ENCODE measurements at regions not wholly inside any gene's neighbourhood (a gene's known extent, or its start where the extent isn't known, plus 50 kb on each side); places are given as distances from the start of the nearest gene placed in this dataset.

GRCh38 chr2:128835974-128836373, 517.3 kb upstream of the HS6ST1 start:
- Histone ChIP-seq H3K4me3 (no peak overlapping the region), H3K27me3 (no peaks in the 10 kb centered on the region), H3K9me3 (no peaks in the 10 kb centered on the region), H3K4me1 (no peaks in the 10 kb centered on the region), H3K36me3 (no peaks in the 10 kb centered on the region), H3K27ac (no peak overlapping the region)
- TF ChIP-seq CTCF (IDR thresholded peaks at IDR 0.05) = no peak
- intact Hi-C loops (cut with DNase I) = no loop called here
- DNase-seq (ENCODE audit: low spot score in 2 of 2) = no peak

- no peaks in the 10 kb centered on the region for H3K4me1 ChIP-seq
- intact Hi-C loops (cut with DNase I) = no loop called here
These were observed 518.0 kb upstream of the HS6ST1 start for GRCh38 chr2:128836559-128837100.

GRCh38 chr2:128838244-128838643, 519.6 kb upstream of the HS6ST1 start:
- Histone ChIP-seq H3K4me1 (no peaks in the 10 kb centered on the region), H3K4me3 (no peak overlapping the region), H3K36me3 (no peaks in the 10 kb centered on the region), H3K27ac (no peak overlapping the region), H3K27me3 (no peaks in the 10 kb centered on the region), H3K9me3 (no peaks in the 10 kb centered on the region)
- intact Hi-C loops (cut with DNase I) = no loop called here
- no peak for DNase-seq (ENCODE audit: low spot score in 2 of 2)
- no peak for TF ChIP-seq CTCF (IDR thresholded peaks at IDR 0.05)

More at GRCh38 chr2:128836559-128837100, 518.0 kb upstream of the HS6ST1 start:
- DNase-seq (ENCODE audit: low spot score in 2 of 2) = no peak
- no peak overlapping the region for H3K4me3 ChIP-seq
- no peaks in the 10 kb centered on the region for H3K27me3 ChIP-seq
- H3K9me3 ChIP-seq = no peaks in the 10 kb centered on the region
- TF ChIP-seq CTCF (IDR thresholded peaks at IDR 0.05) = no peak
- no peak overlapping the region for H3K27ac ChIP-seq
- H3K36me3 ChIP-seq = no peaks in the 10 kb centered on the region

GRCh38 chr2:128841803-128842202, 523.1 kb upstream of the HS6ST1 start:
- no peak for TF ChIP-seq CTCF (IDR thresholded peaks at IDR 0.05)
- intact Hi-C loops (cut with DNase I) = no loop called here
- no peaks in the 10 kb centered on the region for H3K4me1 ChIP-seq
- H3K4me3 ChIP-seq = no peak overlapping the region
- no peaks in the 10 kb centered on the region for H3K36me3 ChIP-seq
- no peak for DNase-seq (ENCODE audit: low spot score in 2 of 2)
- no peak overlapping the region for H3K27ac ChIP-seq
- no peaks in the 10 kb centered on the region for H3K9me3 ChIP-seq
- no peaks in the 10 kb centered on the region for H3K27me3 ChIP-seq

- no peaks in the 10 kb centered on the region for H3K36me3 ChIP-seq
- intact Hi-C loops (cut with DNase I) = no loop called here
- TF ChIP-seq CTCF (IDR thresholded peaks at IDR 0.05) = no peak
- no peak overlapping the region for H3K4me3 ChIP-seq
- H3K27me3 ChIP-seq = no peaks in the 10 kb centered on the region
- no peak overlapping the region for H3K27ac ChIP-seq
- no peaks in the 10 kb centered on the region for H3K9me3 ChIP-seq
- no peaks in the 10 kb centered on the region for H3K4me1 ChIP-seq
- no peak for DNase-seq (ENCODE audit: low spot score in 2 of 2)
These were observed 548.6 kb upstream of the HS6ST1 start for GRCh38 chr2:128867311-128867710.
